ENCODE measurements at regions not wholly inside any gene's neighbourhood (a gene's known extent, or its start where the extent isn't known, plus 50 kb on each side); places are given as distances from the start of the nearest gene placed in this dataset.

GRCh38 chr13:106818971-106819370 lies 251.0 kb upstream of the ARGLU1 start:
- no peaks in the 10 kb centered on the region for H3K27me3 ChIP-seq

GRCh38 chr13:106815545-106815944 lies 247.6 kb upstream of the ARGLU1 start:
- H3K79me2 ChIP-seq: no peaks in the 10 kb centered on the region
- H2AFZ ChIP-seq: no peak overlapping the region
- no peak overlapping the region for H3K27ac ChIP-seq
- no peak for DNase-seq (ENCODE audit: low spot score)
- no peak overlapping the region for H3K4me3 ChIP-seq
- H4K20me1 ChIP-seq (ENCODE audit: insufficient read depth, poor library complexity, severe bottlenecking): no peaks in the 10 kb centered on the region
- WGBS (ENCODE audit: low lambda C conversion rate, missing lambda C conversion rate): 44% methylated on average over 1 of the region's 1 CpG
- H3K27me3 ChIP-seq: no peaks in the 10 kb centered on the region
- H3K9me3 ChIP-seq (ENCODE audit: low read depth): no peaks in the 10 kb centered on the region
- H3K4me2 ChIP-seq: no peak overlapping the region
- no peaks in the 10 kb centered on the region for H3K4me1 ChIP-seq (ENCODE audit: insufficient read depth)
- H3K9me2 ChIP-seq (replicated peaks; ENCODE audit: insufficient read depth): no peaks in the 10 kb centered on the region
- no peaks in the 10 kb centered on the region for H3K36me3 ChIP-seq (replicated peaks; ENCODE audit: insufficient read depth, low read depth)
- TF ChIP-seq CTCF (IDR thresholded peaks at IDR 0.05; ENCODE audit: poor library complexity) (no peak), EZH2phosphoT487 (IDR thresholded peaks at IDR 0.05; ENCODE audit: low read depth, severe bottlenecking, unreplicated experiment) (no peak), EZH2 (IDR thresholded peaks at IDR 0.05; ENCODE audit: borderline replicate concordance) (no peak)

More at GRCh38 chr13:106818971-106819370, 251.0 kb upstream of the ARGLU1 start:
- H3K4me1 ChIP-seq (ENCODE audit: insufficient read depth): no peaks in the 10 kb centered on the region
- no peaks in the 10 kb centered on the region for H3K36me3 ChIP-seq (replicated peaks; ENCODE audit: insufficient read depth, low read depth)
- no peak overlapping the region for H3K4me2 ChIP-seq
- H3K27ac ChIP-seq: no peak overlapping the region
- H3K4me3 ChIP-seq: no peak overlapping the region
- no peaks in the 10 kb centered on the region for H3K79me2 ChIP-seq
- H3K9me3 ChIP-seq (ENCODE audit: low read depth): no peaks in the 10 kb centered on the region
- WGBS (ENCODE audit: low lambda C conversion rate, missing lambda C conversion rate): 45% methylated on average over 3 of the region's 3 CpGs
- TF ChIP-seq EZH2 (IDR thresholded peaks at IDR 0.05; ENCODE audit: borderline replicate concordance) (no peak), EZH2phosphoT487 (IDR thresholded peaks at IDR 0.05; ENCODE audit: low read depth, severe bottlenecking, unreplicated experiment) (no peak), CTCF (IDR thresholded peaks at IDR 0.05; ENCODE audit: poor library complexity) (no peak)
- no peak overlapping the region for H2AFZ ChIP-seq
- H4K20me1 ChIP-seq (ENCODE audit: insufficient read depth, poor library complexity, severe bottlenecking): no peaks in the 10 kb centered on the region
- no peak for DNase-seq (ENCODE audit: low spot score)
- no peaks in the 10 kb centered on the region for H3K9me2 ChIP-seq (replicated peaks; ENCODE audit: insufficient read depth)

GRCh38 chr13:106814463-106814862 lies 246.5 kb upstream of the ARGLU1 start:
- TF ChIP-seq EZH2 (IDR thresholded peaks at IDR 0.05; ENCODE audit: borderline replicate concordance): no peak
- no peak for TF ChIP-seq EZH2phosphoT487 (IDR thresholded peaks at IDR 0.05; ENCODE audit: low read depth, severe bottlenecking, unreplicated experiment)
- no peak for TF ChIP-seq CTCF (IDR thresholded peaks at IDR 0.05; ENCODE audit: poor library complexity)
- Histone ChIP-seq H3K9me3 (ENCODE audit: low read depth) (no peaks in the 10 kb centered on the region), H3K9me2 (replicated peaks; ENCODE audit: insufficient read depth) (no peaks in the 10 kb centered on the region), H3K4me2 (no peak overlapping the region), H3K4me3 (no peak overlapping the region), H4K20me1 (ENCODE audit: insufficient read depth, poor library complexity, severe bottlenecking) (no peaks in the 10 kb centered on the region), H2AFZ (no peak overlapping the region), H3K36me3 (replicated peaks; ENCODE audit: insufficient read depth, low read depth) (no peaks in the 10 kb centered on the region), H3K4me1 (ENCODE audit: insufficient read depth) (no peaks in the 10 kb centered on the region), H3K27ac (no peak overlapping the region), H3K79me2 (no peaks in the 10 kb centered on the region), H3K27me3 (no peaks in the 10 kb centered on the region)
- no peak for DNase-seq (ENCODE audit: low spot score)
- WGBS (ENCODE audit: low lambda C conversion rate, missing lambda C conversion rate): 71% methylated on average over 1 of the region's 1 CpG

GRCh38 chr13:106810069-106810468 lies 242.1 kb upstream of the ARGLU1 start:
- no peaks in the 10 kb centered on the region for H3K4me1 ChIP-seq (ENCODE audit: insufficient read depth)
- H3K4me3 ChIP-seq: no peak overlapping the region
- no peak overlapping the region for H3K4me2 ChIP-seq
- H3K36me3 ChIP-seq (replicated peaks; ENCODE audit: insufficient read depth, low read depth): no peaks in the 10 kb centered on the region
- H3K27me3 ChIP-seq: no peaks in the 10 kb centered on the region
- no peak overlapping the region for H3K27ac ChIP-seq
- no peaks in the 10 kb centered on the region for H4K20me1 ChIP-seq (ENCODE audit: insufficient read depth, poor library complexity, severe bottlenecking)
- TF ChIP-seq EZH2 (IDR thresholded peaks at IDR 0.05; ENCODE audit: borderline replicate concordance): no peak
- TF ChIP-seq EZH2phosphoT487 (IDR thresholded peaks at IDR 0.05; ENCODE audit: low read depth, severe bottlenecking, unreplicated experiment): no peak
- no peak overlapping the region for H2AFZ ChIP-seq
- no peaks in the 10 kb centered on the region for H3K79me2 ChIP-seq
- no peak for DNase-seq (ENCODE audit: low spot score)
- 62% methylated on average over 3 of the region's 3 CpGs for WGBS (ENCODE audit: low lambda C conversion rate, missing lambda C conversion rate)
- H3K9me2 ChIP-seq (replicated peaks; ENCODE audit: insufficient read depth): no peaks in the 10 kb centered on the region
- H3K9me3 ChIP-seq (ENCODE audit: low read depth): no peaks in the 10 kb centered on the region

All from hepatocyte (in vitro differentiated cells).